Heart left ventricle (tissue), 13 donors: ENCODE measurements at regions not wholly inside any gene's neighbourhood (a gene's known extent, or its start where the extent isn't known, plus 50 kb on each side); places are given as distances from the start of the nearest gene placed in this dataset.

Experiments used
- POLR2A ChIP-seq, 2 donors: fragments of 450-650 bp; IDR thresholded peaks; one replicate each; pipeline ENCODE4 v1.6.1; 2017; ENCODE audit warnings: antibody characterized with exemption in 2 of 2, mild to moderate bottlenecking in 2 of 2, moderate library complexity in 2 of 2
- TF ChIP-seq, protein P1 (sequence below), 12 donors: fragments of 200-600 bp; sonication (generic) in 4 of 12; IDR thresholded peaks; one replicate each; pipeline versions ENCODE4 v1.5.0 to v1.8.0; 2018 to 2022; ENCODE audit warnings: antibody characterized with exemption in 12 of 12, mild to moderate bottlenecking in 5 of 12
- donor health status: ischemic (EF 13 %, LVEDD 7.1; RV severe dilation, severe dysfunction).
- donor health status: DM: no; HTN: yes; CAD: no.
- donor health status: DM: no; HTN: no; CAD: no.
- donor health status: ischemic (EF 25% LVEDD 6.9; RV normal size, moderate dysfunction).
- donor health status: ischemic (EF 25% LVEDD 5.7; RV mildly dilated, moderate dysfunction).
- donor health status: ischemic (EF 35%, LVEDD 5.7; RV mildly dilated, moderate dysfunction).
- donor health status: nonischemic (EF 11% LVEDD 7.7; RV severe dilation, severe dysfunction).
- donor health status: DM: yes; HTN: yes; CAD: no.
- donor health status: PGD.
- donor health status: ischemic (EF 29% LVEDD 5.4; RV normal size, mild dysfunction).
- donor health status: nonischemic (EF 23%, LVEDD 6.1; RV moderate dilation, normal function).

DNA sequence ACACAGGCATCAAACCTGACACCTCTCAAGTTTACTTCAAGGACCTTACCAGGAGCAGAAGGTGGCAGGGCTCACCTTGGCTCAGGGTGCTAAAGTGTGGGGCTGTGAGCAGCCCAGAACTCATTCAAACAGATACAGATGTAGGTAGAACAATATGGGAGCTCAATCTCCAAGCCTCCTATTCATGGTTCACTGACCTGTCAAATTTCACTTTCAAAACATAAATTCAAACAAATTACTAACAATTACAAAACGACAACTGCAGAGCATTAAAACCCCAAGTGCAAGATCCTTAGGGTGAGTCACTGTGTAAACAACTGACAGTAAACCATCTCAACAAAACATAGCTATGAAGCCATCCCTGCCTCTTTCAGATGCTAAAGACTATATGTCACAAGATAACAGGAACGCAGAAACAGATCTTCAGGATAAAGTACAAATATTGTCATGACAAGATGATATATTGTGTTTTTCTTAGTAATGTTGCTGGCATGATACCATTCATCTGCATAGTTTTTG, 303.5 kb upstream of the ANO3 start:
- TF ChIP-seq POLR2A (IDR thresholded peaks at IDR 0.05) = no peak
- TF ChIP-seq, protein P1, sequence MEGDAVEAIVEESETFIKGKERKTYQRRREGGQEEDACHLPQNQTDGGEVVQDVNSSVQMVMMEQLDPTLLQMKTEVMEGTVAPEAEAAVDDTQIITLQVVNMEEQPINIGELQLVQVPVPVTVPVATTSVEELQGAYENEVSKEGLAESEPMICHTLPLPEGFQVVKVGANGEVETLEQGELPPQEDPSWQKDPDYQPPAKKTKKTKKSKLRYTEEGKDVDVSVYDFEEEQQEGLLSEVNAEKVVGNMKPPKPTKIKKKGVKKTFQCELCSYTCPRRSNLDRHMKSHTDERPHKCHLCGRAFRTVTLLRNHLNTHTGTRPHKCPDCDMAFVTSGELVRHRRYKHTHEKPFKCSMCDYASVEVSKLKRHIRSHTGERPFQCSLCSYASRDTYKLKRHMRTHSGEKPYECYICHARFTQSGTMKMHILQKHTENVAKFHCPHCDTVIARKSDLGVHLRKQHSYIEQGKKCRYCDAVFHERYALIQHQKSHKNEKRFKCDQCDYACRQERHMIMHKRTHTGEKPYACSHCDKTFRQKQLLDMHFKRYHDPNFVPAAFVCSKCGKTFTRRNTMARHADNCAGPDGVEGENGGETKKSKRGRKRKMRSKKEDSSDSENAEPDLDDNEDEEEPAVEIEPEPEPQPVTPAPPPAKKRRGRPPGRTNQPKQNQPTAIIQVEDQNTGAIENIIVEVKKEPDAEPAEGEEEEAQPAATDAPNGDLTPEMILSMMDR (IDR thresholded peaks at IDR 0.05) = no peak
